MCF 10A (cell line): ENCODE measurements at regions not wholly inside any gene's neighbourhood (a gene's known extent, or its start where the extent isn't known, plus 50 kb on each side); places are given as distances from the start of the nearest gene placed in this dataset.

Experiments used
- BruUV-seq: library from RNA; stranded (reverse); fragments of 400-500 nt; replicated peaks from 2 replicates; lab custom pipeline; 2021; lab: Mats Ljungman, UMichigan
- CTCF ChIA-PET: fragments of 300-600 bp; sonication (Branson Sonifier 250); formaldehyde crosslinking; extraction: SDS; loops from one replicate; lab custom pipeline; 2021; ENCODE audit warnings: antibody characterized with exemption, inconsistent platforms; lab: Yijun Ruan, JAX
- POLR2A ChIA-PET: fragments of 300-600, 350-650 bp; sonication (Branson Sonifier 250); formaldehyde crosslinking; extraction: SDS; loops from one replicate; lab custom pipeline; 2020; ENCODE audit warnings: antibody characterized with exemption, inconsistent platforms; lab: Yijun Ruan, JAX
- DNase-seq: peaks from one replicate; pipeline ENCODE4 v3.0.0-alpha.2; 2018; ENCODE audit not compliant: unreplicated experiment
- H3K27ac Mint-ChIP-seq: one replicate; pipeline ENCODE4 v1.8.0; 2022; ENCODE audit warnings: mild to moderate bottlenecking, low read depth, mixed read lengths; ENCODE audit not compliant: unreplicated experiment
- H3K27me3 Mint-ChIP-seq: one replicate; pipeline ENCODE4 v1.8.0; 2022; ENCODE audit warnings: mixed read lengths; ENCODE audit not compliant: insufficient read depth, unreplicated experiment
- H3K36me3 Mint-ChIP-seq: one replicate; pipeline ENCODE4 v1.8.0; 2022; ENCODE audit warnings: mild to moderate bottlenecking, moderate library complexity, mixed read lengths; ENCODE audit not compliant: insufficient read depth, unreplicated experiment
- H3K4me1 Mint-ChIP-seq: one replicate; pipeline ENCODE4 v1.8.0; 2022; ENCODE audit warnings: mixed read lengths; ENCODE audit not compliant: insufficient read depth, unreplicated experiment
- H3K4me3 Mint-ChIP-seq: one replicate; pipeline ENCODE4 v1.8.0; 2022; ENCODE audit warnings: mild to moderate bottlenecking, moderate library complexity, mixed read lengths; ENCODE audit not compliant: unreplicated experiment
- H3K9me3 Mint-ChIP-seq: one replicate; pipeline ENCODE4 v1.8.0; 2022; ENCODE audit warnings: mixed read lengths; ENCODE audit not compliant: unreplicated experiment
- intact Hi-C: fragments of 100-400 bp; cut with micrococcal nuclease; formaldehyde crosslinking; loops from 2 replicates; pipeline ENCODE4 v1.14.1; 2022
- TF ChIP-seq, protein P1 (sequence below): fragments of 200-600 bp; IDR thresholded peaks from one replicate; pipeline ENCODE4 v1.8.0; 2022; ENCODE audit warnings: antibody characterized with exemption, mild to moderate bottlenecking; ENCODE audit not compliant: unreplicated experiment

DNA sequence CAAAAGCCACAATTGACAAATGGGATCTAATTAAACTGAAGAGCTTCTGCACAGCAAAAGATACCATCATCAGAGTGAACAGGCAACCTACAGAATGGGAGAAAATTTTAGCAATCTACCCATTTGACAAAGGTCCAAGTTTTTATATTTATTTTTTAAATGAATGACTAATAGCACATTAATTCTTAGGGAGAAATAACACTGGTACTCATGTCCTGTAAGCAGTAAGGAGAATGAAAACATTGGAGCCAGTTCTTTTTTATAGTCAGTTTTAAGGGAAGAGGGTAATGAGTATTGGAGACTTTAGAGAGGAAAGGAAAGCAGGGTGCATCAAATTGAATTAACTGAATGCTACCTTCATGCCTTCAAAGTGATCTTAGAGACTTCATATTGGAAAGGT, 404.7 kb upstream of the TGFBR2 start:
- no peak overlapping the region for H3K4me3 Mint-ChIP-seq
- ChIA-PET CTCF (interaction anchor here (0.5 to 1.0 kb wide), 2 partner anchors 151 to 159 kb away, joined by 3 to 4 read pairs; no protein-coding TSS in a partner anchor), POLR2A (no interaction called here)
- no peak for DNase-seq
- BruUV-seq: no TSS peak
- H3K27me3 Mint-ChIP-seq: no peaks in the 10 kb centered on the region
- intact Hi-C loops: loop anchor here (5.0 kb wide), 1 partner anchor 316 kb away; no protein-coding TSS in a partner anchor
- H3K9me3 Mint-ChIP-seq: no peaks in the 10 kb centered on the region
- no peak overlapping the region for H3K27ac Mint-ChIP-seq
- TF ChIP-seq, protein P1, sequence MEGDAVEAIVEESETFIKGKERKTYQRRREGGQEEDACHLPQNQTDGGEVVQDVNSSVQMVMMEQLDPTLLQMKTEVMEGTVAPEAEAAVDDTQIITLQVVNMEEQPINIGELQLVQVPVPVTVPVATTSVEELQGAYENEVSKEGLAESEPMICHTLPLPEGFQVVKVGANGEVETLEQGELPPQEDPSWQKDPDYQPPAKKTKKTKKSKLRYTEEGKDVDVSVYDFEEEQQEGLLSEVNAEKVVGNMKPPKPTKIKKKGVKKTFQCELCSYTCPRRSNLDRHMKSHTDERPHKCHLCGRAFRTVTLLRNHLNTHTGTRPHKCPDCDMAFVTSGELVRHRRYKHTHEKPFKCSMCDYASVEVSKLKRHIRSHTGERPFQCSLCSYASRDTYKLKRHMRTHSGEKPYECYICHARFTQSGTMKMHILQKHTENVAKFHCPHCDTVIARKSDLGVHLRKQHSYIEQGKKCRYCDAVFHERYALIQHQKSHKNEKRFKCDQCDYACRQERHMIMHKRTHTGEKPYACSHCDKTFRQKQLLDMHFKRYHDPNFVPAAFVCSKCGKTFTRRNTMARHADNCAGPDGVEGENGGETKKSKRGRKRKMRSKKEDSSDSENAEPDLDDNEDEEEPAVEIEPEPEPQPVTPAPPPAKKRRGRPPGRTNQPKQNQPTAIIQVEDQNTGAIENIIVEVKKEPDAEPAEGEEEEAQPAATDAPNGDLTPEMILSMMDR: no peak
- no peaks in the 10 kb centered on the region for H3K36me3 Mint-ChIP-seq
- peaks cover 32% of the 10 kb centered on the region for H3K4me1 Mint-ChIP-seq

DNA sequence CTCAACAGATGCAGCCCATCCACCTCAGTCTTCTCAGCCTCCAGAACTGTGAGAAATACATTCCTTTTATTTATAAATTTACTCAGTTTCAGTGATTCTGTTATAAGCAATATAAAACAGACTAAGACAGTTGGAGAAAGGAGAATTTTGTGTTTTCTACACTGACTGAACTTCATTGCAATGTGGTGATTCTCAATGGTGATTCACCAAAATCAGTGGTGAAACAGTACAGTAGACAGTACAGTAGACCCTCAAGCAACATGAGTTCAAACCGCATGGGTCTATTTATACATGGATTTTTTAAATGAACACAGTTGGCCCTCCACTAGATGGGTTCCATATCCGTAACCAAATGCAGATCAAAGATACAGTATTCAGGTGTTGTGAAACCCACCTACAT, 403.1 kb upstream of the TGFBR2 start:
- ChIA-PET POLR2A (no interaction called here), CTCF (no interaction called here)
- DNase-seq: no peak
- Mint-ChIP-seq H3K27me3 (no peaks in the 10 kb centered on the region), H3K27ac (no peak overlapping the region), H3K9me3 (no peaks in the 10 kb centered on the region), H3K4me3 (no peak overlapping the region), H3K4me1 (peaks cover 24% of the 10 kb centered on the region), H3K36me3 (no peaks in the 10 kb centered on the region)
- intact Hi-C loops: loop anchor here (5.0 kb wide), 1 partner anchor 314 kb away; no protein-coding TSS in a partner anchor
- BruUV-seq: no TSS peak
- TF ChIP-seq, protein P1: no peak

DNA sequence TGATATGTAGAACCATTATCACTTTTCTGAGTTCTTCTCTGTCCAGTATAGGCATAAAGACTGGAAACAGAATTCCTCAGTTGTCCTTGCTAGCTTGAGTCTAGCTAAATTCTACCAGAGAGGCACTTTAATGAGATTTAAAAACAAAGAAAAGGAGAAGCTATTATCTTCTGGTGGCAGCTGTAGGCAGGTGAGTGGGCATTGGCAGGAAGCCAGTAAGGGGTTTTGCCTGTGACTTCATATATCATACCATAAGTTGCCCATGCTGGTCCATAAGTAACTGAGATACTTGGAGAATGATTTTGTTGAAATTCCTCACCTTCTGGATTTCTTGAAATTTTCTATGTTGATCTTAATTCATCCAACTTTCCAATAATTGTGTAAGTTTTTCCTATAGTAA, 402.3 kb upstream of the TGFBR2 start:
- TF ChIP-seq, protein P1: no peak
- no TSS peak for BruUV-seq
- POLR2A ChIA-PET: no interaction called here
- Mint-ChIP-seq H3K9me3 (no peaks in the 10 kb centered on the region), H3K36me3 (no peaks in the 10 kb centered on the region), H3K4me1 (peaks cover 16% of the 10 kb centered on the region), H3K27ac (no peak overlapping the region), H3K4me3 (no peak overlapping the region), H3K27me3 (no peaks in the 10 kb centered on the region)
- no peak for DNase-seq
- CTCF ChIA-PET: interaction anchor here (0.6 to 0.9 kb wide), 2 partner anchors 91 to 95 kb away, joined by 3 to 4 read pairs; no protein-coding TSS in a partner anchor
- intact Hi-C loops: loop anchor here (5.0 kb wide), 1 partner anchor 313 kb away; no protein-coding TSS in a partner anchor

DNA sequence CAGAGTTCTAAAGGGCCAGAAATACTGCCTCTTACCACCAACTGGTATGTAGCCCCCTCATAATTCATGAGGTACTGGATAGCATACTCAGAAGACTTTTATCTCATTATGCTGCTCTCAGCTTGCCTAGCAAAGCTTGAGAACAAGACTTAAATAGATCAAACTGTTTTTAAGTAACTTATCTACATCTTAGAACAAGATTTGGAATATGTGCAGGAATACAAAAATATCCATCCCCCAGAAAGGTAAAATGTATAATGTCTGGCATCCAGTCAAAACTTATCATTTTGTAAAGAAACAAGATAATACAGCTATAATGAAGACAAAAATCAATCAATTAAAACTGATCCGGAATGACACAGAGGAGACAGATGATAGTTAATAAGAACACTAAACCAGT, 400.4 kb upstream of the TGFBR2 start:
- Mint-ChIP-seq H3K36me3 (no peaks in the 10 kb centered on the region), H3K27me3 (no peaks in the 10 kb centered on the region), H3K4me1 (peaks cover 13% of the 10 kb centered on the region), H3K9me3 (no peaks in the 10 kb centered on the region), H3K27ac (no peak overlapping the region), H3K4me3 (no peak overlapping the region)
- ChIA-PET POLR2A (interaction anchor here (0.6 kb wide), 2 partner anchors 455 to 984 kb away, joined by 4 to 6 read pairs; no protein-coding TSS in a partner anchor), CTCF (interaction anchor here (0.7 to 1.2 kb wide), 4 partner anchors 8 to 95 kb away, joined by 3 read pairs; no protein-coding TSS in a partner anchor)
- intact Hi-C loops: no loop called here
- DNase-seq: no peak
- TF ChIP-seq, protein P1: no peak
- BruUV-seq: no TSS peak
